Liver (tissue), 3 donors: ENCODE measurements at regions not wholly inside any gene's neighbourhood (a gene's known extent, or its start where the extent isn't known, plus 50 kb on each side); places are given as distances from the start of the nearest gene placed in this dataset.

Source experiments
- EGR1 ChIP-seq, 2 donors: IDR thresholded peaks; 2 replicates each; pipeline ENCODE4 v1.6.1; 2016 to 2018; ENCODE audit warnings: antibody characterized with exemption in 2 of 2, low read depth in 2 of 2
- GABPA ChIP-seq, 2 donors: IDR thresholded peaks in 1 of 2; conservative IDR thresholded peaks in 1 of 2; 2 replicates each; pipeline ENCODE4 v1.6.1; 2016; ENCODE audit warnings: antibody characterized with exemption in 2 of 2, mild to moderate bottlenecking in 1 of 2, moderate library complexity in 1 of 2
- HNF4A ChIP-seq, 2 donors: conservative IDR thresholded peaks; 2 replicates each; pipeline ENCODE4 v1.6.1; 2016; ENCODE audit warnings: antibody characterized with exemption in 2 of 2, mild to moderate bottlenecking in 2 of 2
- JUND ChIP-seq, 2 donors: IDR thresholded peaks; 2 replicates each; pipeline ENCODE4 v1.6.1; 2016; ENCODE audit warnings: antibody characterized with exemption in 2 of 2
- RAD21 ChIP-seq, 2 donors: IDR thresholded peaks; 2 replicates each; pipeline ENCODE4 v1.6.1; 2016; ENCODE audit warnings: antibody characterized with exemption in 2 of 2, mild to moderate bottlenecking in 2 of 2
- RXRA ChIP-seq, 2 donors: IDR thresholded peaks; 2 replicates each; pipeline ENCODE4 v1.6.1; 2017 to 2018; ENCODE audit warnings: antibody characterized with exemption in 2 of 2, mild to moderate bottlenecking in 1 of 2
- SP1 ChIP-seq: IDR thresholded peaks from 2 replicates; pipeline ENCODE4 v1.6.1; 2018; ENCODE audit warnings: antibody characterized with exemption, mild to moderate bottlenecking
- YY1 ChIP-seq: IDR thresholded peaks from 2 replicates; pipeline ENCODE4 v1.6.1; 2016; ENCODE audit warnings: antibody characterized with exemption, mild to moderate bottlenecking
- TF ChIP-seq, protein P1 (sequence below): IDR thresholded peaks from 2 replicates; pipeline ENCODE4 v1.6.1; 2016; ENCODE audit warnings: antibody characterized with exemption
- TF ChIP-seq, protein P2 (sequence below): IDR thresholded peaks from 2 replicates; pipeline ENCODE4 v1.6.1; 2016; ENCODE audit warnings: antibody characterized with exemption
- TF ChIP-seq, protein P3 (sequence below): fragments of 150-350 bp; IDR thresholded peaks from 2 replicates; pipeline ENCODE4 v1.5.1; 2017; ENCODE audit warnings: improper control_type of control experiment, low read depth, low read length; ENCODE audit not compliant: missing input control
- TF ChIP-seq, protein P4 (sequence below): IDR thresholded peaks from 2 replicates; pipeline ENCODE4 v1.6.1; 2016; ENCODE audit warnings: antibody characterized with exemption, mild to moderate bottlenecking
- TF ChIP-seq, protein P5 (sequence below): IDR thresholded peaks from 2 replicates; pipeline ENCODE4 v1.6.1; 2016; ENCODE audit warnings: antibody characterized with exemption
- donor health status: healthy.
- donor health status: healthy.

DNA sequence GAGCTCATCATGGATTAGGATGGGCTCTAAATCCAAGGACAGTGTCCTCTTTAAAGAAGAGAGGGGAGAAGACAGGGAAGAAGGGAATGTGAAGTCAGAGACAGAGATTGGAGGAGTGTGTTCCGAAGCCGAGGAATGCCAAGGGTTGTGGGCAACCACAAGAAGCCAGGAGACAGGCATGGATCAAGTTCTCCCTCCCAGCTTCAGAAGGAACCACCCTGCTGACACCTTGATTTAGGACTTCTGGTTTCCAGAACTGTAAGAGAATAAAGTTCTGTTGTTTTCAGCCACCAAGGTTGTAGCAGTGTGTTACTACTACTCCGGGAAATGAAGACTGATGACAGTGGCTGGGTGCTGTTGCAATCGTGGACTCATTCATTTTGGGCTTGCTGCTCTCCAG lies 120.1 kb downstream of the RPS12 start:
- TF ChIP-seq, protein P1, sequence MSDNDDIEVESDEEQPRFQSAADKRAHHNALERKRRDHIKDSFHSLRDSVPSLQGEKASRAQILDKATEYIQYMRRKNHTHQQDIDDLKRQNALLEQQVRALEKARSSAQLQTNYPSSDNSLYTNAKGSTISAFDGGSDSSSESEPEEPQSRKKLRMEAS = no peak
- TF ChIP-seq SP1 = no peak
- TF ChIP-seq, protein P2, sequence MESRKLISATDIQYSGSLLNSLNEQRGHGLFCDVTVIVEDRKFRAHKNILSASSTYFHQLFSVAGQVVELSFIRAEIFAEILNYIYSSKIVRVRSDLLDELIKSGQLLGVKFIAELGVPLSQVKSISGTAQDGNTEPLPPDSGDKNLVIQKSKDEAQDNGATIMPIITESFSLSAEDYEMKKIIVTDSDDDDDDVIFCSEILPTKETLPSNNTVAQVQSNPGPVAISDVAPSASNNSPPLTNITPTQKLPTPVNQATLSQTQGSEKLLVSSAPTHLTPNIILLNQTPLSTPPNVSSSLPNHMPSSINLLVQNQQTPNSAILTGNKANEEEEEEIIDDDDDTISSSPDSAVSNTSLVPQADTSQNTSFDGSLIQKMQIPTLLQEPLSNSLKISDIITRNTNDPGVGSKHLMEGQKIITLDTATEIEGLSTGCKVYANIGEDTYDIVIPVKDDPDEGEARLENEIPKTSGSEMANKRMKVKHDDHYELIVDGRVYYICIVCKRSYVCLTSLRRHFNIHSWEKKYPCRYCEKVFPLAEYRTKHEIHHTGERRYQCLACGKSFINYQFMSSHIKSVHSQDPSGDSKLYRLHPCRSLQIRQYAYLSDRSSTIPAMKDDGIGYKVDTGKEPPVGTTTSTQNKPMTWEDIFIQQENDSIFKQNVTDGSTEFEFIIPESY = no peak
- TF ChIP-seq, protein P3, sequence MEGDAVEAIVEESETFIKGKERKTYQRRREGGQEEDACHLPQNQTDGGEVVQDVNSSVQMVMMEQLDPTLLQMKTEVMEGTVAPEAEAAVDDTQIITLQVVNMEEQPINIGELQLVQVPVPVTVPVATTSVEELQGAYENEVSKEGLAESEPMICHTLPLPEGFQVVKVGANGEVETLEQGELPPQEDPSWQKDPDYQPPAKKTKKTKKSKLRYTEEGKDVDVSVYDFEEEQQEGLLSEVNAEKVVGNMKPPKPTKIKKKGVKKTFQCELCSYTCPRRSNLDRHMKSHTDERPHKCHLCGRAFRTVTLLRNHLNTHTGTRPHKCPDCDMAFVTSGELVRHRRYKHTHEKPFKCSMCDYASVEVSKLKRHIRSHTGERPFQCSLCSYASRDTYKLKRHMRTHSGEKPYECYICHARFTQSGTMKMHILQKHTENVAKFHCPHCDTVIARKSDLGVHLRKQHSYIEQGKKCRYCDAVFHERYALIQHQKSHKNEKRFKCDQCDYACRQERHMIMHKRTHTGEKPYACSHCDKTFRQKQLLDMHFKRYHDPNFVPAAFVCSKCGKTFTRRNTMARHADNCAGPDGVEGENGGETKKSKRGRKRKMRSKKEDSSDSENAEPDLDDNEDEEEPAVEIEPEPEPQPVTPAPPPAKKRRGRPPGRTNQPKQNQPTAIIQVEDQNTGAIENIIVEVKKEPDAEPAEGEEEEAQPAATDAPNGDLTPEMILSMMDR = no peak
- no peak for TF ChIP-seq RAD21 (IDR thresholded peaks at IDR 0.05)
- TF ChIP-seq, protein P4, sequence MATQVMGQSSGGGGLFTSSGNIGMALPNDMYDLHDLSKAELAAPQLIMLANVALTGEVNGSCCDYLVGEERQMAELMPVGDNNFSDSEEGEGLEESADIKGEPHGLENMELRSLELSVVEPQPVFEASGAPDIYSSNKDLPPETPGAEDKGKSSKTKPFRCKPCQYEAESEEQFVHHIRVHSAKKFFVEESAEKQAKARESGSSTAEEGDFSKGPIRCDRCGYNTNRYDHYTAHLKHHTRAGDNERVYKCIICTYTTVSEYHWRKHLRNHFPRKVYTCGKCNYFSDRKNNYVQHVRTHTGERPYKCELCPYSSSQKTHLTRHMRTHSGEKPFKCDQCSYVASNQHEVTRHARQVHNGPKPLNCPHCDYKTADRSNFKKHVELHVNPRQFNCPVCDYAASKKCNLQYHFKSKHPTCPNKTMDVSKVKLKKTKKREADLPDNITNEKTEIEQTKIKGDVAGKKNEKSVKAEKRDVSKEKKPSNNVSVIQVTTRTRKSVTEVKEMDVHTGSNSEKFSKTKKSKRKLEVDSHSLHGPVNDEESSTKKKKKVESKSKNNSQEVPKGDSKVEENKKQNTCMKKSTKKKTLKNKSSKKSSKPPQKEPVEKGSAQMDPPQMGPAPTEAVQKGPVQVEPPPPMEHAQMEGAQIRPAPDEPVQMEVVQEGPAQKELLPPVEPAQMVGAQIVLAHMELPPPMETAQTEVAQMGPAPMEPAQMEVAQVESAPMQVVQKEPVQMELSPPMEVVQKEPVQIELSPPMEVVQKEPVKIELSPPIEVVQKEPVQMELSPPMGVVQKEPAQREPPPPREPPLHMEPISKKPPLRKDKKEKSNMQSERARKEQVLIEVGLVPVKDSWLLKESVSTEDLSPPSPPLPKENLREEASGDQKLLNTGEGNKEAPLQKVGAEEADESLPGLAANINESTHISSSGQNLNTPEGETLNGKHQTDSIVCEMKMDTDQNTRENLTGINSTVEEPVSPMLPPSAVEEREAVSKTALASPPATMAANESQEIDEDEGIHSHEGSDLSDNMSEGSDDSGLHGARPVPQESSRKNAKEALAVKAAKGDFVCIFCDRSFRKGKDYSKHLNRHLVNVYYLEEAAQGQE = no peak
- no peak for TF ChIP-seq YY1
- no peak for TF ChIP-seq EGR1 (IDR thresholded peaks at IDR 0.05; ENCODE audit: low read depth in 2 of 2)
- TF ChIP-seq GABPA (IDR thresholded peaks at IDR 0.05 in 1 of 2, conservative IDR thresholded peaks at IDR 0.05 in 1 of 2) = no peak
- TF ChIP-seq, protein P5, sequence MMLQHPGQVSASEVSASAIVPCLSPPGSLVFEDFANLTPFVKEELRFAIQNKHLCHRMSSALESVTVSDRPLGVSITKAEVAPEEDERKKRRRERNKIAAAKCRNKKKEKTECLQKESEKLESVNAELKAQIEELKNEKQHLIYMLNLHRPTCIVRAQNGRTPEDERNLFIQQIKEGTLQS = no peak
- TF ChIP-seq HNF4A (conservative IDR thresholded peaks at IDR 0.05) = no peak
- no peak for TF ChIP-seq JUND (IDR thresholded peaks at IDR 0.05)
- TF ChIP-seq RXRA (IDR thresholded peaks at IDR 0.05) = no peak
